GM21529 (cell line): ENCODE measurements at regions not wholly inside any gene's neighbourhood (a gene's known extent, or its start where the extent isn't known, plus 50 kb on each side); places are given as distances from the start of the nearest gene placed in this dataset.
"Not testable (repeated sequence)": the region's sequence is repeated elsewhere in the genome, so short reads cannot be mapped to it uniquely, and the experiment has no call there.

Source experiments
- ATAC-seq: cut with Tn5 transposase; IDR thresholded peaks from one replicate; pipeline ENCODE4 v1.9.1; 2021; ENCODE audit not compliant: unreplicated experiment

DNA sequence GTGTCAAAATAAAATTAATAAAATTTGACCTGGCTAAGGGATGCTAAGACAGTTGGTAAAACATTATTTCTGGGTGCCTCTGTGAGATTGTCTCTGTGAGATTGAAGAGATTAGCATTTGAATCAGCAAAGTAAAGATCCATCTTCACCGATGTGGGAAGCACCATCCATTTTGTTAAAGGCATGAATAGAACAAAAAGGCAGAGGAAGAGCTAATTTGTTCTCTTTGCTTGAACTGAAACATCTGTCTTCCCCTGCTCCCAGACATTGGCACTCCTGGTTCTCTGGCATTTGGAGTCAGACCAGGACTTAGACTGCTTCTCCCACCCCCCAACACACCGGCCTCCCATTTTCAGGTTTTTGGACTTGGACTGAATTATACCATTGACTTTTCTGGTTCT is 603.8 kb upstream of the LINC00305 start:
- ATAC-seq, result no peak

DNA sequence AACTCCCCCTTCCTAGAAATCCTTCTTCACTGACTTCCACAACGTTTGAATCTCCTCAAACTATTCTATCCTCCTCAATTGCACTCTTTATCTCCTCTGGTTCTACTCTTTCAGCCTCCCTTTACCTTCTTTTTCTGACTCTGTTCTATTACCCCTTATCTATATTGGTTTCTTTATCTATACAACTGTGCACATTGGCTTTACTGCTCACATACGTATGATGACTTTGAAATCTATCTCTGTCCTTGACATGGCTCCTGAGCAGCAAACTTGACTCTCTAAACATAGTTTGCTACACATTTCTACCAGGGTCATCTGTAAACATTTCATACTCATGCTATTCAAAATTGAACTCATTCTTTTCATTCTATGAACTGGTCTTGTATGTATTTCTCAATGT is 601.0 kb upstream of the LINC00305 start:
- ATAC-seq, result no peak

DNA sequence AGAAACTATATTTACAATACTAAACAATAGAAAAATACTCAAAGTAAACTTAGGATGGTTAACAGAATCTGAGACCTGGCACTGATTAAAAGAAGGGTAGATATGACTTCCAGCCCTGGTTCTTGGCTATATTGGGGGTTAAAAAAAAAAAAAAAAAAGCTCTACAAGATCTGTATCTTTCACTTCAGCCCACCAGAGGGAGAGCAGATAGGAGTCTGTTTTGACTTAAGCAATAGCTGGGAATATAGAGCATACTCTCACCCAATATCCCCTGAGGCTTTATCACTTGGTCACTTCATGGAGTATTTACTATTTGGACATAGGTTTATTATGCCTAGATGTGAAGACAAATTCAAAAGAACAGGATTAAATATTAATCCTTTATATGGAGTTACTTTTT is 598.9 kb upstream of the LINC00305 start:
- ATAC-seq, result no peak

DNA sequence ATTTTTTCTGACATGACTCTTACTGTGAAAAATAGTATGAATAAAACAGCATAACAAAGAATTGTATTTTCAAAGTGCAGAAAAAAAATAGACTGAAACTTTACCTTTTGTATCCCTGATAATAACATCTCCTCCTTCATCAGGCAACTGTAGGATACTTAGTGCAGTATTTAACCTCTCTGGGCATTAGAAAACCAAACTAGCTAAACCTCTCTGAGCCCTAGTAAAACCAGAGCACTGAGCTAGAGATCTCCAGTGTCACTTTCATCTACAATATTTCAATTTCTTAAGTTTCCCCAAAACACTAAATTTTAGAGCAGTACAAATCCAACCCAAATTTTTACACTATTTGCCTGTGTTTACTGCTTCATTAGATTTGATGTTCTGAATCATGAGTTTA is 594.0 kb upstream of the LINC00305 start:
- ATAC-seq, result no peak

DNA sequence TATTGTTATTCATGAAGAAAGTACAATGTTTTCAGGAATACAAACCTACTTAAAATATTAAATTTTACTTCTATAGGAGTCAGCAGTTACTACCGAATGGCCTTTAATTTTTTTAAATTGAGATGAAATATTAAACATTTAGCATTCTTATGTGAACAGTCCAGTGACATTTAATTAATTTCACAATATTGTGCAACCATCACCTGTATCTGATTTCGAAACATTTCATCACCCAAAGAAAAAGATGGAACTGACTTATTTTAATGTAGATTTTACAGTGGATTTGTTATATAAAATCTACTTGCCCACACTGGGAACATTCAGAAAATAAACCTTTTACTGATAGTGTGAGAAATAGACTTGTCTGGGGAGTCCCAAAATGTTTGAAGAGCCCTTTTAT is 585.2 kb upstream of the LINC00305 start:
- no peak for ATAC-seq

DNA sequence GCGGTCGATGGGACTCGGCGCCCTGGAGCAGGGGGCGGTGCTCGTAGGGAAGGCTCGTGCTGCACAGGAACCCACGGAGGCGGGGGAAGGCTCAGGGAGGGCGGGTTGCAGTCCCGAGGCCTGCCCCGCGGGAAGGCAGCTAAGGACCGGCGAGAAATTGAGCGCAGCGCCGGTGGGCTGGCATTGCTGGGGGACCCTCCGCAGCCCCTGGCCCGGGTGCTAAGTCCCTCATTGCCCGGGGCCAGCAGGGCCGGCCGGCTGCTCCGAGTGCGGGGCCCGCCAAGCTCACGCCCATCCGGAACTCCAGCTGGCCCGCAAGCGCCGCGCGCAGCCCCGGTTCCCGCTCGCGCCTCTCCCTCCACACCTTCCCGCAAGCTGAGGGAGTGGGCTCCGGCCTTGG is 576.8 kb upstream of the LINC00305 start:
- ATAC-seq, result not testable (repeated sequence)

DNA sequence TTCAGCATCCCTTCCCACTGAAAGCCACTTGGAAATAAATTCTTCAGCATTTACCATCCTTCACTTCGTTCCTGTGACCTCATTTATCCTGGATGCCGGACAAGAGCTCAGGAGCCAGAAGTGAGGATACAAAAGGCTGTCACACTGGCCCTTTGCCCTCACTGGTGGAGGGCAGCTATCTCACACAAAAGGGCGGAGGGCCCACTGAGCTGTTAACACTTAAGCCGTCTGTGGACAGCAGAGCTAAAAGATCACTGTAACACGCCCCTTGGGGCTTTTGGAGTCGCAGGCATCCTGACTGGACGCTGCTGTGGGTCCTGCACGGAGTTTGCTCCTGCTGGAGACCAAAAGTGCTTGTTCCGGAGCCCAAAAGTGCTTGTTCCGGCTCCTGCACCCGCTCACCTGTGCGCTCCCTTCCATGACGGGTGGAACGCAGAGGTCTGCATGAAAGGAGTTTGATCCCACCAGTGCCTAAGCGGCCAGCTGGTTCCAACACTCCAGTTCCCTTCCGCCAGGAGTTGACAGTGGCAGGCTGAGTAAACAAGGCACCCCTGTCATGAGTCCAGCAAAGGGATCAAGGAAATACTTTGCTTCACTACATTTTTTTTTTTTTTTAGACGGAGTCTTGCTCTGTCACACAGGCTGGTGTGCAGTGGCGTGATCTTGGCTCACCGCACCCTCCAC is 572.0 kb upstream of the LINC00305 start:
- ATAC-seq, result no peak

DNA sequence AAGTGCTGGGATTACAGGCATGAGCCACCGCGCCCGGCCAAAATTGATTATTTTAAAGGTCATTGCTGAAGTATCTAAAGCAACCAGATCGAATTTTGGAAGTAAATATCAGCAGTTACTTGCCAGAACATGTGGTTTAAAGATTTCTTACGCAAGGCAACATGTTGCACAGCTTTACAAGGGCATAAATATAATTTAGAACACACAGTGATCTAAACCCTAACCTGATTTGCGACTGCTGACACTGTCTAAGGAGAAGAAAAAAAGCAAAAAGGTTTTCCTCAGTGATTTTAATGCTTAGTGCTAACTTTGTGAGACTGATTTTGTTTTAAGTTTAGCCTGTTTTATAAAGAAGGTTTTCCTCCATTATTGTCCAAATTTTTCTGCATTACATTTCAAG is 569.9 kb upstream of the LINC00305 start:
- no peak for ATAC-seq

DNA sequence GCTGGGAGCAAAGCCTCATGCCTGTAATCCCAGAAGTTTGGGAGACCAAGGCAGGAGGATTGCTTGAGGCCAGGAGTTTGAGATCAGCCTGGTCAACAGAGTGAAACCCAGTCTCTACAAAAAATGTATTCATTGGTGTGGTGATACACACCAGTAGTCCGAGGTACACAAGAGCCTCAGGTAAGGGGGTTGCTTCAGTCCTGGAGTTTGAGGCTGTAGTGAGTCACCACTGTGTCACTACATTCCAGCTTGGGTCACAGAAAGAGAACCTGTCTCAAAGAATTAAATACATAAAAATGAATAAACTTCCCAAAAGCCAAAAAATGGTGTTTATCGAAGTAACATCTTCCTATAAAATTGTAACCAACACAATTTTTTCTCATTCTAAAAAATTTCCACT is 568.1 kb upstream of the LINC00305 start:
- no peak for ATAC-seq

DNA sequence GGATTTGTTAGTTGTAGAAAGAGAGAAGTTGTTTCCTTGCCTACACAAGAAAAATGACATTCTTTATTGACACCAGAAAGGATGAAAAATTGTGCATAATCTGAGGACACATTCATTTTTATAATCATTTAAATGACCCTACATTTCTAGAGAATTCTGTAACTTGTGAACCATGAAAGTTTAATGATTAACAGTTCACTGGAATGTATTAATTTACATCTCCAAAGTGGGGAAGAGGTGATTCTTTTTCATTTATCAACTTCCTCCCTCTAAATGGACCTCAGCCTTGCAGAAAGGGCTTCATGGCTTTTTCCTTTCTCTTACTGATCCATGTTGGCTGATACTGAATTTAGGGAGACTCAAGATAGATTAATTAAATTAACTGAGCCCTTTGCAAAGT is 565.2 kb upstream of the LINC00305 start:
- ATAC-seq, result no peak

DNA sequence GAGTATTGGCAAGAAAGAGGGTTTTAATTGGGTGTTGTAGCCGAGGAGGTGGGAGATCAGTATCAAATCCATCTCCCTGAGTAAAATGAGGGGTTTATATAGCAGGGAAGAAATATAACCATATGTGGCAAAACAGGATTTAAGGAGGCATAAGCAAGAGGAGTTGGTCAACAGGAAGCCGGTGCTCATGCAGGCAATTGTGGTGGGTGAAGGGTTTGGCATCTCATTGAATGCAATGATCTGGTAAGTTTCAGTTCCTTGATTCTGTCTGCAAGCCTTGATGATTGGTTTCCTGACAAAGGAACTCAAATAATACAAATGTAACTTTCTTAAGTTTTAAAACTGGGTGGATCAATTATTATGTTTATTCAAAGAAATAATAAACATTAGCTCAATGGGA is 564.4 kb upstream of the LINC00305 start:
- peak; percentile 77 for ATAC-seq

DNA sequence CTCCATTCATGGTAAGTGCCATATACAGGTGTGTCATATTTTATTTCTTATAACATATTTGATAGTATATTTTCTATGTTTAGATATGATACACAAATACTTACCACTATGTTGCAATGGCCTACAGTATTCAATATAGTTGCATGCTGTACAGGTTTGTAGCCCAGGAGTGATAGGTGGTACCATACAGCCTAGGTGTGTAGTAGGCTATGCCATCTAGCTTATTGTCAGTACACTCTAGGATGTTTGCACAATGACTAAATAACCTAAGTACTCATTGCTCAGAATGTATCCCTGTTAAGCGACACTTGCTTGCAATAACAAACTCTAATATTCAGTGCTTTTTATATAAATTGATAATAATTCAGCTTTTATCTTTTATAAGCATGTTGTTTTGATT is 563.1 kb upstream of the LINC00305 start:
- no peak for ATAC-seq

DNA sequence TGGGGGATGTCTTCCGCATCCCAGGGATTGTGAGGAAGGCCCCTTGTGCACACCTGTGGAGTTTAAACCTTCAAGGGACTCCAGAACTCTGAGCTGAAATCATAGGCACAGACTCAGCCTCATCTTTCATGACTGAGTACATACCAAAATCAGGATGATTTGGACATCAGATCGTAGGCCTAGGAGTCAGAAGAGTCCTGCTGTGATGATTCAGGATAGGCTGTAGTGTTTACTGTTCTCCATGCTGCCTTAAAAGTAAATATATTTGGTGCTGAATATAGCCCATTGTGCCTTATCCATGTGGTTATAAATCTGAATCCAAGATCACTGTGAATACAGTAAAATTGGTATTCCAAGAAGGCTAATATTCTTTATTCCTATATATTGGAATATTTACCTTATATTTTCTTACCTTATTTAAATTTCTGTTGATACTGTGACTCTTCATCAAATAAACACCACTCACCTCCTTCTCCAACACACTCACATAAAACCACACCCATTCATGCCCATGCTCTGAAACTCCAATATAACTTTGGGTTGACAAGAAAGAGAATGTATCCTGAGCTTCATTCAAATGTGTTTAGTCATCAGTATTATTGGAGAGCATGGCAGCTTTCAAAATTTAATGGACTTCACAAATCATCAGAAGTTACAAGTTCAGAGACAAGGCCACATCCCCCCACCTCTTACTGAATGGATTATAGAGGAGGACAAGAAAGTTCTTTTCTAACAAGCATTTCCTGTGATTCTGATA is 561.4 kb upstream of the LINC00305 start:
- no peak for ATAC-seq

DNA sequence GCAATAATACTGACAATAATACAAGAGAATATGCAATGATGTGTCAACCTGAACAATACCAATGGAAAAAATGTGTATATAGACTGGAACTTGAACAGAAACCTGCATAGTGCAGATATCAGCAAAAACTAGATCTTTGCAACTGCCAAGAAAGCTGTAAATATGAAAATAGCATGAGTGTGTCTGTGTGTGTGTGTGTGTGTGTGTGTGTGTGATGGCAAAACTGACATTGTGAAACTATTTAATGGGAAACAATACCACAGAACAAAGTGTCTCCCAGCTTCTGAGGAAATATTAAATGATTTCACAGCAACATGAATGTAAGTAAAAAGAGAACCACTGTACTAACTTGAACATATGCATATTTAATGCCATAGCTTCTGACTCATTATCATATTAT is 558.2 kb upstream of the LINC00305 start:
- no peak for ATAC-seq

DNA sequence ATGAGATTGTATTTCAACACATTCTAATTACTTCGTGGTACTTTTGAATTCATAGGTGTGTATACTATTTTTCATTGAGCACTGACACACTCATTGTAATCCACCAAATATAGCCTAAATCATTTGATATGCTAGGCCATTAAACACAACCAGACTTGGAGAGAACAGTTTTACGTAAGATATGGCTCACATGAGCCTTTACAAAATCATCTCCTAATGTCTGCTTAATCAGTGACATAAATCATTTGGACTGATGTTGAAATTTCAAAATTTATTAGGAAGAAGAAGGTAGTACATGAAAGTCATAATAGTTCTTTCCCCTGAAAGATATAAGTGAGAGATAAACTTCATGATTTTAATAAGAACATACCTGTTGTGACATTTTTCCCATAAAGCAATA is 550.2 kb upstream of the LINC00305 start:
- no peak for ATAC-seq

DNA sequence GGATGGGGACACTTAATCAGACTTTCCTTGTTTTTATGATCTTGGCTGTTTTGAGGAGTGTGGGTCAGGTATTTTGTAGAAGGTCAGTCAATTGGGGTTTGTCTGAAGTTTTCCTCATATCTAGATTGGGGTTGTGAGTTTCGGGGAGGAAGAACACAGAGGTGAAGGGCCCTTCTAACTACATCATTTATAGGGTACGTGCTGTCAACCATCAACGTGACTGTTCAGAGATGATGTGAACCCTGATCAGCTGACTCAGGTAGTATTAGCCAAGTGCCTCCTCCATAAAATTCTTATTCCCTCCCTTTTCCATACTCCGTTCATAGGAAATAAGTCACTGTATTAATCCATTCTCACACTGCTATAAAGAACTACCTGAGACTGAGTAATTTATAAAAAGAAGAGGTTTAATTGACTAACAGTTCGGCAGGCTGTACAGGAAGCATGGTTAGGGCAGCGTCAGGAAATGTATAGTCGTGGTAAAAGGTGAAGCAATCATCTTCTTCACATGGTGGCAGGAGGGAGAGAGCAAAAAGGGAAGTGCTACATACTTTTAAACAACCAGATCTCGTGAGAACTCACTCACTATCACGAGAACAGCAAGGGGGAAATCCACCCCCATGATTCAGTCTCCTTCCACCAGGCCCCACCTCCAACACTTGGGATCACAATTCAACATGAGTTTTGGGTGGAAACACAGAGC is 547.1 kb upstream of the LINC00305 start:
- ATAC-seq, result no peak

DNA sequence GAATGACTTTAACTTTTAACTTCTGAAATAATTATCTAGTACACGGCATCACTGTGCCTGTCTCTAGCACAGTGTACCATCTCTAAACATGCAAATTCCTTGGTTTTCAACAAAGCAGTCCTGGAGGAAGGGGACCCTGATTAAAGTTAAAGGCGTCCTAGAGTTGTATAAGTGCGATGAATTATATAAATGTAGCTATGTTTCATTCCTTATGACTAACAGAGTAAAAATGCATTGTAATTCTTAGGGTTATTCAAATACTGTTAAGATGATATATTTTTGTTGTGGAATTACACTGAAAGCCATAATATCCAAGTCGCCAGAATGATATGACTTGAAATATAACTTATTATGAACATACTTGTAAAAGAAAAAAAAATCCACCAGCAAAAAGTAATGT is 544.9 kb upstream of the LINC00305 start:
- ATAC-seq, result no peak

DNA sequence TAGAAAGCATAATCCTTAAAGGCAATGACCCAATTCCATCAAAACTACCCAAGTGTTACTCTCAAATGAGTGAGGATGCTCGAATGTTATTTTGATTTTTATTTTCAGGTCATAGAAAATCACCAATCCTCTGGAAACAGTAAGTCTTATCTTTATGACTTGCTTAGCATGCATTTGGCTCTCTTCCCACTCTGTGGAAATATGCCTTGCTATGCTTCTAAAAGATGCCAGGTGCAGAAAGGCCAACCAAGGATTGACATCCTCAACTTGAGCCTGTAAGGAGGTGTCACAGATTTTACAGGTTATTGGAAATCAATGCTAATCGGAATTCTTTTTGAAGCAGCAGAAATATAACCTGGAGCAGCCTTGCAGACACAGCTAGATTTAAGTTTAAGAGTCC is 543.9 kb upstream of the LINC00305 start:
- no peak for ATAC-seq

DNA sequence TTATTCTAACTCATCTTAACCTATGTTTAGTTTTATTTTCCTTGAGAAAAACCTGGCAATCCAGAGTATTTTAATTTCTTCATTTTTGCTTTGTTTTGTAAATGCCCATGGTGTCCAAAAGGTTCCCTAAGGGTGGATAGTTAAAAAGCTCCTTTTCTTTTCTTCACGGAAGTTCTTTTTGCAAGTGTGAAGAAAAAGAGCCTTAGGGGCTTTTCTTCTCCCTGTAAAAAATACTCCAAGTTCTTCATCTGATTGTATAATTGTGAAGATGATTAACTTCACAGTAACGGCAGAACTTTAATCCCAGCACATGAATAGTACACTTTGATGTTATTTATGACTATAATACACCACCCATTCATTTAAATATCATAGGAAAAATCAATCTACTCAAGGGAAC is 530.2 kb upstream of the LINC00305 start:
- ATAC-seq, result no peak

DNA sequence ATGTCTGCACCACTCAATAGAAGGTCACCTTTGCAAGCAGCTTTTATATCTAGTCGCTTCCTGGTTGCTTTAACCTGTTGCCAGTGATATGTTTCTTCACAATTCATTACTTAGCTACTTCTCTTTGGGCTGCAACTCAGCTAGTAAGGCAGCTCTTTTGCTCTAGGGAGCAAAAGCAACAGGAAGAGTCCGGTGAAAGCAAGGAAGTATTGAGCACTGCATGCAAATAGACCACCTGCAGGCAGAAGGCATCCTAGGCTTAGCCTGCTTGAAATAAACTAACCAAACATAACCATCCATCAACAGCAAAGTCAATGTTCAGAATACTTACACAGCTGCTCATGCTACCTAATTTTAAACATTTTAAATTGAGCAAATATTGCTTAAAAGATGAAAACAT is 529.2 kb upstream of the LINC00305 start:
- ATAC-seq, result no peak

DNA sequence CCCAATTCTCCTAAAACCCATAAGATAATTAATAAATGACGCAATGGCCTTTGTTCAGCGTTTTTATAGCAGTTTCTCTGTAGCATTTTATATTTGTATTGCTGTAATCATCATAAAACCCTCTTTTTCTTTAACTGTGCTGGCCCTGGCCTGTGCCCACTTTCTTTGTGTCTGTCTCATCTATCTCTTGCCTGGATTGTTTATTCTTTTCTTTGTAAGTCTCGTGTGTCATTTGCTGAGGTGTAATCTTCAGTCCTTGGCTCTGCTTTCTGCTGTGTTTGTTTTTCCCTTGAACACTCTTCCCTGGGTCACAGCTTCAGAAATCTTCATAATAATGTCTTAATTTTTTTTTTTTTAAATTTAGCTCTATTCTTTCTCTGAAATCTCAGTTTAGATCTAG is 525.8 kb upstream of the LINC00305 start:
- no peak for ATAC-seq

DNA sequence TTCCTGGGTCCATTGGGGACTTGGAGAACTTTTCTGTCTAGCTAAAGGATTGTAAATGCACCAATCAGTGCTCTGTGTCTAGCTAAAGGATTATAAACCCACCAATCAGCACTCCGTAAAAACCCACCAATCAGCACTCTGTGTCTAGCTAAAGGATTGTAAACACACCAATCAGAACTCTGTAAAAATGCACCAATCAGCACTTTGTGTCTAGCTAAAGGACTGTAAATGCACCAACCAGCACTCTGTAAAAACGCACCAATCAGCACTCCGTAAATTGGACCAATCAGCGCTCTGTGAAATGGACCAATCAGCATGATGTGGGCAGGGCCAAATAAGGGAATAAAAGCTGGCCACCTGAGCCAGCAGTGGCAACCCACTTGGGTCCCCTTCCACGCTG is 522.4 kb upstream of the LINC00305 start:
- ATAC-seq, result not testable (repeated sequence)
